ENCODE measurements at regions not wholly inside any gene's neighbourhood (a gene's known extent, or its start where the extent isn't known, plus 50 kb on each side); places are given as distances from the start of the nearest gene placed in this dataset.

DNA sequence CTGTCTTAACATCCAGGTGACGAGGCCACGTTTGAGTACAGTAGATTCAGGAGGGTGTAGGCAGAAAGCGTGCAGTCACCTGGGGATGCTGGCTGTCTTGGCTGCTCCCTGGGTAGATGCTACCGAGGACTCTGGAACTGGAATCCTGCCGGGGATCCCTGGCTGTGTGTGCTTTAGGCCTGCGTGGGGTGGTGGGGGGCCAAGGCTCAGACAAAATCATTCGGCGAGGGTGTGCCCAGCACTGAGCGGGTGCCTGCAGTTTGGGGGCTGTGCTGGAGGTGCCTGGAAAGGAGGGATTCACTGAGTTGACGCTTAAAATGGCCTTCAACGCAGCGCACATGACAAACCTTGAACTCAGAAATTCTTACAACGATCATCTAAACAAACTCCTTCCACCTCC lies 93.5 kb upstream of the PODXL start:
- TF ChIP-seq POLR2A (IDR thresholded peaks at IDR 0.05) = no peak
- TF ChIP-seq EP300 (IDR thresholded peaks at IDR 0.05) = no peak
- TF ChIP-seq, protein P1, sequence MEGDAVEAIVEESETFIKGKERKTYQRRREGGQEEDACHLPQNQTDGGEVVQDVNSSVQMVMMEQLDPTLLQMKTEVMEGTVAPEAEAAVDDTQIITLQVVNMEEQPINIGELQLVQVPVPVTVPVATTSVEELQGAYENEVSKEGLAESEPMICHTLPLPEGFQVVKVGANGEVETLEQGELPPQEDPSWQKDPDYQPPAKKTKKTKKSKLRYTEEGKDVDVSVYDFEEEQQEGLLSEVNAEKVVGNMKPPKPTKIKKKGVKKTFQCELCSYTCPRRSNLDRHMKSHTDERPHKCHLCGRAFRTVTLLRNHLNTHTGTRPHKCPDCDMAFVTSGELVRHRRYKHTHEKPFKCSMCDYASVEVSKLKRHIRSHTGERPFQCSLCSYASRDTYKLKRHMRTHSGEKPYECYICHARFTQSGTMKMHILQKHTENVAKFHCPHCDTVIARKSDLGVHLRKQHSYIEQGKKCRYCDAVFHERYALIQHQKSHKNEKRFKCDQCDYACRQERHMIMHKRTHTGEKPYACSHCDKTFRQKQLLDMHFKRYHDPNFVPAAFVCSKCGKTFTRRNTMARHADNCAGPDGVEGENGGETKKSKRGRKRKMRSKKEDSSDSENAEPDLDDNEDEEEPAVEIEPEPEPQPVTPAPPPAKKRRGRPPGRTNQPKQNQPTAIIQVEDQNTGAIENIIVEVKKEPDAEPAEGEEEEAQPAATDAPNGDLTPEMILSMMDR (IDR thresholded peaks at IDR 0.05) = no peak
